Coronary artery (tissue), 2 donors: ENCODE measurements at regions not wholly inside any gene's neighbourhood (a gene's known extent, or its start where the extent isn't known, plus 50 kb on each side); places are given as distances from the start of the nearest gene placed in this dataset.
"Not testable (repeated sequence)": the region's sequence is repeated elsewhere in the genome, so short reads cannot be mapped to it uniquely, and the experiment has no call there.

Source experiments
- DNase-seq: peaks from one replicate; pipeline ENCODE4 v3.0.0-alpha.2; 2017; ENCODE audit warnings: low spot score
- H3K27ac ChIP-seq, 2 donors: fragments of 200-600 bp; sonication (generic); one replicate each; pipeline ENCODE4 v1.5.1; 2016 to 2019
- H3K4me3 ChIP-seq: fragments of 200-600 bp; sonication (generic); 2 replicates; pipeline ENCODE4 v1.5.1; 2016; ENCODE audit warnings: mild to moderate bottlenecking, moderate library complexity
- TF ChIP-seq, protein P1 (sequence below): fragments of 200-600 bp; sonication (generic); IDR thresholded peaks from one replicate; pipeline ENCODE4 v1.5.1; 2019; ENCODE audit warnings: antibody characterized with exemption

- DNase-seq = no peak
Measured at GRCh38 chrX:4004822-4005221, 291.4 kb upstream of the PRKX start.

GRCh38 chrX:3994315-3994714 lies 280.9 kb upstream of the PRKX start:
- TF ChIP-seq, protein P1, sequence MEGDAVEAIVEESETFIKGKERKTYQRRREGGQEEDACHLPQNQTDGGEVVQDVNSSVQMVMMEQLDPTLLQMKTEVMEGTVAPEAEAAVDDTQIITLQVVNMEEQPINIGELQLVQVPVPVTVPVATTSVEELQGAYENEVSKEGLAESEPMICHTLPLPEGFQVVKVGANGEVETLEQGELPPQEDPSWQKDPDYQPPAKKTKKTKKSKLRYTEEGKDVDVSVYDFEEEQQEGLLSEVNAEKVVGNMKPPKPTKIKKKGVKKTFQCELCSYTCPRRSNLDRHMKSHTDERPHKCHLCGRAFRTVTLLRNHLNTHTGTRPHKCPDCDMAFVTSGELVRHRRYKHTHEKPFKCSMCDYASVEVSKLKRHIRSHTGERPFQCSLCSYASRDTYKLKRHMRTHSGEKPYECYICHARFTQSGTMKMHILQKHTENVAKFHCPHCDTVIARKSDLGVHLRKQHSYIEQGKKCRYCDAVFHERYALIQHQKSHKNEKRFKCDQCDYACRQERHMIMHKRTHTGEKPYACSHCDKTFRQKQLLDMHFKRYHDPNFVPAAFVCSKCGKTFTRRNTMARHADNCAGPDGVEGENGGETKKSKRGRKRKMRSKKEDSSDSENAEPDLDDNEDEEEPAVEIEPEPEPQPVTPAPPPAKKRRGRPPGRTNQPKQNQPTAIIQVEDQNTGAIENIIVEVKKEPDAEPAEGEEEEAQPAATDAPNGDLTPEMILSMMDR = no peak
- no peak for DNase-seq
- H3K4me3 ChIP-seq = no peak overlapping the region
- no peak overlapping the region for H3K27ac ChIP-seq

More at GRCh38 chrX:4004822-4005221, 291.4 kb upstream of the PRKX start:
- Histone ChIP-seq H3K27ac (no peak overlapping the region), H3K4me3 (no peak overlapping the region)
- TF ChIP-seq, protein P1 = no peak

GRCh38 chrX:3990569-3990968 lies 277.1 kb upstream of the PRKX start:
- no peak for DNase-seq
- H3K4me3 ChIP-seq = no peak overlapping the region
- H3K27ac ChIP-seq = no peak overlapping the region
- TF ChIP-seq, protein P1 = no peak

DNA sequence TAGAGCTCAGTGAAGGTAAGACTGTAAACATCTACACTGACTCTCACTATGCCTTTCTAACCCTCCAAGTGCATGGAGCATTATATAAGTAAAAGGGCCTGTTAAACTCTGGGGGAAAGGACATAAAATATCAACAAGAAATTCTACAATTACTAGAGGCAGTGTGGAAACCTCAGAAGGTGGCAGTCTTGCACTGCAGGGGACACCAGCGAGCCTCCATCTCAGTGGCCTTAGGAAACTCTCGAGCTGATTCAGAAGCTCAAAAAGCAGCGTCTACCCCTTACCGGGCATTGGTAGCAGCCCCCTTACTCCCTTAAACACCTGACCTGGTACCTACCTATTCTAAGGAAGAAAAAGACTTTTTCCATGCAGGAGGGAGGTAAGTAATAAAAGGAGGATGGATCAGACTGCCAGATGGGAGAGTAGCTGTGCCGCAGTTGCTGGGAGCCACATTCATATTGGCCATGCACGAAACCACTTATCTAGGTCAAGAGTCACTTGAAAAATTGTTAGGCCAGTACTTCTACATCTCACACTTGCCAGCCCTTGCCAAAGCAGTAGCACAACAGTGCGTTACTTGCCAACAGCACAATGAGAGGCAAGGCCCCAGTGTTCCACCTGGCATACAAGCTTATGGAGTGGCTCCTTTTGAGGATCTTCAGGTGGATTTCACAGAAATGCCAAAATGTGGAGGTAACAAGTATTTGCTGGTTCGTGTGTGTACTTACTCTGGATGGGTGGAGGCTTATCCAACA lies 258.8 kb upstream of the PRKX start:
- DNase-seq, H3K27ac ChIP-seq, H3K4me3 ChIP-seq: not testable (repeated sequence)

GRCh38 chrX:3968749-3969148 lies 255.3 kb upstream of the PRKX start:
- Histone ChIP-seq H3K27ac (no peak overlapping the region), H3K4me3 (no peak overlapping the region)
- TF ChIP-seq, protein P1 = no peak
- no peak for DNase-seq

GRCh38 chrX:3963980-3964379 lies 250.5 kb upstream of the PRKX start:
- no peak for DNase-seq
- TF ChIP-seq, protein P1 = no peak

GRCh38 chrX:3962511-3963311 lies 249.3 kb upstream of the PRKX start:
- H3K4me3 ChIP-seq = no peak overlapping the region
- DNase-seq = no peak

More at GRCh38 chrX:3963980-3964379, 250.5 kb upstream of the PRKX start:
- Histone ChIP-seq H3K27ac (no peak overlapping the region), H3K4me3 (no peak overlapping the region)

More at GRCh38 chrX:3962511-3963311, 249.3 kb upstream of the PRKX start:
- H3K27ac ChIP-seq = no peak overlapping the region
- TF ChIP-seq, protein P1 = no peak
